HL-60 (cell line): ENCODE measurements at regions not wholly inside any gene's neighbourhood (a gene's known extent, or its start where the extent isn't known, plus 50 kb on each side); places are given as distances from the start of the nearest gene placed in this dataset.

Experiments
- GABPA ChIP-seq: IDR thresholded peaks from 2 replicates; pipeline ENCODE4 v1.6.1; 2012; ENCODE audit warnings: low read depth
- POLR2AphosphoS5 ChIP-seq: IDR thresholded peaks from 2 replicates; pipeline ENCODE4 v1.6.1; 2012; ENCODE audit warnings: low read depth
- REST ChIP-seq: IDR thresholded peaks from 2 replicates; pipeline ENCODE4 v1.6.1; 2012; ENCODE audit warnings: low read depth; ENCODE audit not compliant: insufficient replicate concordance
- SPI1 ChIP-seq: IDR thresholded peaks from 2 replicates; pipeline ENCODE4 v1.6.1; 2012; ENCODE audit warnings: low read depth, mild to moderate bottlenecking, borderline replicate concordance
- TF ChIP-seq, protein P1 (sequence below): IDR thresholded peaks from one replicate; pipeline ENCODE4 v1.5.1; 2011; ENCODE audit warnings: low read length, control low read depth, inconsistent platforms; ENCODE audit not compliant: insufficient read depth

DNA sequence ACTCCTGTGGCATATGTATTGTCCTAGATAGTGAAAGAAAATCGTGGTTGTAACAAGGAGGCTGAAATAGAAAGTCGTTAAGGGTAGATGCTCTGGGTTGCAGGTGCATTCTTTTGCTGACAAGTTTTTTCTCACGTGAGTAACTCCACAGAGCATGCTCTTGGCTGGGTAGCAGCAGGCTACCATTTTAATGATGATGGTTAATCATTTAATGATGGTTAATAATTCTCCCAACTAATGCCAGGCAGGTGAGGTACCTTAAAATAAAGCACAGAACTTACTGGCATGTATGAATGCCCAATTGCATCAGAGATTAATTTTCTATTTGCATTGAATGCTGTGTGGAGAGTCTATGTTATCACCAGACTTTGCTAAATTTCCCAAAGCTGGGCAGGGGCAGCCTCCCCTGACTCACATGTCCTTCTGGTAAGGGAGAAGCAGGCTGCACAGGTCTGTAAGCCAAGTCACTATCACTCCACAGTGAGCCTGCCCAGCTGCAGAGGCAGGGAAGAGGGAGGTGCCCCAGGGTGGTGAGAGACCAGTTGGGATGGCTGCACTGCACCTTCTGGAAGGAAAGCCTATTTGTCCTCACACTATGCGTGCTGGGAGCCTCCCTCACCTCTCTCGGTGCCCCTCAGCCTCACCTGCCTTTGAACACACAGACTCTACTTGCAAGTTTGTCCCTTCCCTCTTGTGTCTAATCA is 287.0 kb upstream of the IGFBP3 start:
- TF ChIP-seq, protein P1, sequence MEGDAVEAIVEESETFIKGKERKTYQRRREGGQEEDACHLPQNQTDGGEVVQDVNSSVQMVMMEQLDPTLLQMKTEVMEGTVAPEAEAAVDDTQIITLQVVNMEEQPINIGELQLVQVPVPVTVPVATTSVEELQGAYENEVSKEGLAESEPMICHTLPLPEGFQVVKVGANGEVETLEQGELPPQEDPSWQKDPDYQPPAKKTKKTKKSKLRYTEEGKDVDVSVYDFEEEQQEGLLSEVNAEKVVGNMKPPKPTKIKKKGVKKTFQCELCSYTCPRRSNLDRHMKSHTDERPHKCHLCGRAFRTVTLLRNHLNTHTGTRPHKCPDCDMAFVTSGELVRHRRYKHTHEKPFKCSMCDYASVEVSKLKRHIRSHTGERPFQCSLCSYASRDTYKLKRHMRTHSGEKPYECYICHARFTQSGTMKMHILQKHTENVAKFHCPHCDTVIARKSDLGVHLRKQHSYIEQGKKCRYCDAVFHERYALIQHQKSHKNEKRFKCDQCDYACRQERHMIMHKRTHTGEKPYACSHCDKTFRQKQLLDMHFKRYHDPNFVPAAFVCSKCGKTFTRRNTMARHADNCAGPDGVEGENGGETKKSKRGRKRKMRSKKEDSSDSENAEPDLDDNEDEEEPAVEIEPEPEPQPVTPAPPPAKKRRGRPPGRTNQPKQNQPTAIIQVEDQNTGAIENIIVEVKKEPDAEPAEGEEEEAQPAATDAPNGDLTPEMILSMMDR, result no peak
- TF ChIP-seq POLR2AphosphoS5 (no peak), SPI1 (no peak), REST (no peak), GABPA (no peak)
